GM23248 (cell line): ENCODE measurements at regions not wholly inside any gene's neighbourhood (a gene's known extent, or its start where the extent isn't known, plus 50 kb on each side); places are given as distances from the start of the nearest gene placed in this dataset.

Experiments used
- DNase-seq: peaks from one replicate; pipeline ENCODE4 v3.0.0-alpha.2; 2015
- H2AFZ ChIP-seq: fragments of 200-600 bp; sonication (generic); 2 replicates; pipeline ENCODE4 v1.6.1; 2016; ENCODE audit warnings: antibody characterized with exemption
- H3F3A ChIP-seq: fragments of 200-600 bp; sonication (generic); 2 replicates; pipeline ENCODE4 v1.6.1; 2016; ENCODE audit warnings: mild to moderate bottlenecking, antibody characterized with exemption, mixed run types; ENCODE audit not compliant: insufficient read depth
- H3K27ac ChIP-seq: fragments of 200-600 bp; sonication (generic); 2 replicates; pipeline ENCODE4 v1.5.1; 2016; ENCODE audit warnings: mild to moderate bottlenecking
- H3K27me3 ChIP-seq: fragments of 200-600 bp; sonication (generic); replicated peaks from 2 replicates; pipeline ENCODE4 v1.6.1; 2016; ENCODE audit warnings: mild to moderate bottlenecking; ENCODE audit not compliant: insufficient read depth
- H3K36me3 ChIP-seq: fragments of 200-600 bp; sonication (generic); 2 replicates; pipeline ENCODE4 v1.6.1; 2016; ENCODE audit warnings: low read depth, mild to moderate bottlenecking
- H3K4me1 ChIP-seq: fragments of 200-600 bp; sonication (generic); 2 replicates; pipeline ENCODE4 v1.6.1; 2016; ENCODE audit warnings: mild to moderate bottlenecking; ENCODE audit not compliant: insufficient read depth
- H3K4me2 ChIP-seq: fragments of 200-600 bp; sonication (generic); one replicate; pipeline ENCODE4 v1.6.1; 2016; ENCODE audit warnings: mild to moderate bottlenecking; ENCODE audit not compliant: unreplicated experiment
- H3K4me3 ChIP-seq: fragments of 200-600 bp; sonication (generic); 2 replicates; pipeline ENCODE4 v1.5.1; 2016; ENCODE audit warnings: mild to moderate bottlenecking
- H3K79me2 ChIP-seq: fragments of 200-600 bp; sonication (generic); 2 replicates; pipeline ENCODE4 v1.6.1; 2016; ENCODE audit warnings: mild to moderate bottlenecking; ENCODE audit not compliant: insufficient read depth
- H3K9ac ChIP-seq: fragments of 200-600 bp; sonication (generic); 2 replicates; pipeline ENCODE4 v1.6.1; 2016; ENCODE audit warnings: mild to moderate bottlenecking
- H3K9me2 ChIP-seq: fragments of 200-600 bp; sonication (generic); 2 replicates; pipeline ENCODE4 v1.6.1; 2016; ENCODE audit warnings: mixed run types, mild to moderate bottlenecking, moderate library complexity; ENCODE audit not compliant: insufficient read depth
- H3K9me3 ChIP-seq: fragments of 200-600 bp; sonication (generic); one replicate; pipeline ENCODE4 v1.6.1; 2017; ENCODE audit warnings: low read depth
- H4K20me1 ChIP-seq: fragments of 200-600 bp; sonication (generic); 2 replicates; pipeline ENCODE4 v1.6.0; 2016; ENCODE audit not compliant: insufficient read depth
- EZH2 ChIP-seq: fragments of 200-600 bp; sonication (generic); IDR thresholded peaks from 2 replicates; pipeline ENCODE4 v1.6.1; 2018; ENCODE audit warnings: antibody characterized with exemption, mild to moderate bottlenecking; ENCODE audit not compliant: insufficient read depth, poor library complexity, severe bottlenecking
- EZH2phosphoT487 ChIP-seq: fragments of 200-600 bp; sonication (generic); IDR thresholded peaks from 2 replicates; pipeline ENCODE4 v1.6.1; 2018; ENCODE audit warnings: antibody characterized with exemption, moderate library complexity, mild to moderate bottlenecking, low read depth; ENCODE audit not compliant: insufficient read depth
- WGBS, 2 experiments: methylation state at CpG; one replicate each; pipeline ENCODE4 v1.1.6; 2015 to 2017; ENCODE audit warnings: low lambda C conversion rate in 2 of 2, low coverage in 1 of 2; ENCODE audit errors: missing lambda C conversion rate in 2 of 2; 5-methylcytosine and 5-hydroxymethylcytosine counted together
- in situ Hi-C: fragments of 300-500 bp; cut with MboI; formaldehyde crosslinking; loops from 2 replicates; pipeline ENCODE4 v1.15.0; 2020

DNA sequence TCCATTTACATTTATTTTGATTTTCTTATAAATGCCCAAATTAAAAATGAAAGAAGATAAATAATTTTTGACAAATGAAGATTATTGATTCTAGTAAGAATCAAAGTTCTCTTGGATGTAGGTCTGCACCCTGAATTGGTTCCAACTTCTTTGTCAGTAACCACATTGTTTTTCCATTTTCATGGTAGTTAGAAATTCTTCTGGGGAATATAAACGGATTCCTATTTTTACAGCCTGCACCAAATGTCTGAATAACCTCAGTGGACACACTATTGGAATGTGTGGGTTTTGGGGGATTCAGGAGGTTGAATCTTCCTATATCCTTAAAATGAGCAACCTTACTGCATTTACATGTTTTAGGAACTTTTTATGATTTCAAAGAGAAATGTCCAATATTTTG is 1085.3 kb upstream of the MAP3K7 start:
- Histone ChIP-seq H3K9me3 (no peaks in the 10 kb centered on the region), H2AFZ (no peak overlapping the region)
- in situ Hi-C loops: no loop called here

DNA sequence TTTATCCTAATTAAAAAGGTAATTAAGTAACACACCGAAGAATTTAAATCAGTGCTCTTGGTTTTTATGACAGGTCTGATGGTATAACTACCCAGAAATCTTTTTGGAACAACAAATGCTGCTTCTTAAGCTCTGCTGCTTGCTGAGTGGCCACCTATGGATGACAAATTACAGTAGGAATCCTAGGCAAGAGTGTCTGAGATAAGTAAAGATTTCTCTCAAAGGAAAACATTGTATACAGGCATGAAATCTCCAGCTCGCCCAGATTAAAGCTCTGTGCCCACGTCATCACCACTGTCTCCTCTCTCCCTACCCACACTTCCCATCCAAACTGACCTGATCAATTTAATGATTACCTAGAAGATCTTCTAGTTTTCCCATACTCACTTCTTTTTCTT is 1083.0 kb upstream of the MAP3K7 start:
- H4K20me1 ChIP-seq: no peaks in the 10 kb centered on the region
- in situ Hi-C loops: no loop called here
- H2AFZ ChIP-seq: no peak overlapping the region
- no peaks in the 10 kb centered on the region for H3F3A ChIP-seq
- no peaks in the 10 kb centered on the region for H3K27me3 ChIP-seq
- H3K9me3 ChIP-seq: no peaks in the 10 kb centered on the region
- no peaks in the 10 kb centered on the region for H3K36me3 ChIP-seq
- no peak overlapping the region for H3K4me2 ChIP-seq
- no peaks in the 10 kb centered on the region for H3K79me2 ChIP-seq
- H3K4me1 ChIP-seq: no peaks in the 10 kb centered on the region
- H3K9ac ChIP-seq: no peak overlapping the region
- no peaks in the 10 kb centered on the region for H3K9me2 ChIP-seq
- H3K4me3 ChIP-seq: no peak overlapping the region
- 16 to 18% methylated on average over 3 of the region's 3 CpGs for WGBS, 2 experiments
- H3K27ac ChIP-seq: no peak overlapping the region
- no peak for DNase-seq
- no peak for TF ChIP-seq EZH2phosphoT487
- no peak for TF ChIP-seq EZH2

More for the DNA sequence above, 1085.3 kb upstream of the MAP3K7 start:
- Histone ChIP-seq H3K36me3 (no peaks in the 10 kb centered on the region), H3K4me3 (no peak overlapping the region), H3K9me2 (no peaks in the 10 kb centered on the region), H3K27me3 (no peaks in the 10 kb centered on the region), H3K27ac (no peak overlapping the region), H4K20me1 (no peaks in the 10 kb centered on the region), H3F3A (no peaks in the 10 kb centered on the region), H3K4me2 (no peak overlapping the region), H3K9ac (no peak overlapping the region), H3K79me2 (no peaks in the 10 kb centered on the region), H3K4me1 (no peaks in the 10 kb centered on the region)
- WGBS, 2 experiments: 0% methylated on average over 1 of the region's 1 CpG
- no peak for TF ChIP-seq EZH2
- no peak for TF ChIP-seq EZH2phosphoT487
- DNase-seq: no peak

DNA sequence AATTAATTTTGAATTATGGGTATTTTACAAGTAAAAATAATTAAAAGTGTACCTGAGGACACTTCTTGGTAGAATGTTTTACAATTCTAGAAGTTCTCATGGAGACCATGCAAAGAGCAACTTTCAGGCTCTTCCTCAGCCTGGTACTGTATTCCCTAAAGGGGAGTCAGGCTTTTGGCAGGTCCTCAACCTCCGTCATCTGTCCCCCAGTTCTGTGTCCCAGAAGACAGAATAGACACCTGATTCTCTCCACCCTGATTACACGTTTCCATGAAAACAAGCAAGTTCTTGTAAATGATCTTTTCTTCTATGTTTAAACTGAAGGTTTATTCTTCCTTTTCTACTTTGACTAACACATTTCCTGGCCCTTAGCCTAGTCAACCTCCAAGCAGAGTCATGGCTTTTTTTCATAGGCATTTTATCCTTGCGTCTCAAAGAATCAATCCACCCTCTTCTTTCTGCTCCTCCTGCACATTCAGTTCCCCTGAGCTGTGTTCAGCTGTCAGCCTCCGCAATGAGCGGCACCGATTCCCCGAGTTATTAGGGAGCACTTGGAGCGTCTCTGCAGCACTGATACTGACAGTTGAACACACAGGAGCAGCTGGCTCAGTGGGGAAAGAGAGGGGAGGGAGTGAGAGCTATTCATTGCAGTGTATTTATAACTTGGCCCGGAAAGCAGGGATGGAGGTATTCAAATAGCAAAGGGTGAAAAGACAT is 1082.4 kb upstream of the MAP3K7 start:
- H3K36me3 ChIP-seq: no peaks in the 10 kb centered on the region
- H2AFZ ChIP-seq: no peak overlapping the region
- no peak overlapping the region for H3K4me3 ChIP-seq
- H3K9me3 ChIP-seq: no peaks in the 10 kb centered on the region
- no peak overlapping the region for H3K27ac ChIP-seq
- no peaks in the 10 kb centered on the region for H4K20me1 ChIP-seq
- no peaks in the 10 kb centered on the region for H3K79me2 ChIP-seq
- no peaks in the 10 kb centered on the region for H3K9me2 ChIP-seq
- no peak for TF ChIP-seq EZH2
- no peak for TF ChIP-seq EZH2phosphoT487
- H3K4me1 ChIP-seq: no peaks in the 10 kb centered on the region
- no peaks in the 10 kb centered on the region for H3K27me3 ChIP-seq
- in situ Hi-C loops: no loop called here
- no peak for DNase-seq
- 19 to 23% methylated on average over 9 of the region's 9 CpGs for WGBS, 2 experiments
- H3F3A ChIP-seq: no peaks in the 10 kb centered on the region
- H3K4me2 ChIP-seq: no peak overlapping the region
- no peak overlapping the region for H3K9ac ChIP-seq

DNA sequence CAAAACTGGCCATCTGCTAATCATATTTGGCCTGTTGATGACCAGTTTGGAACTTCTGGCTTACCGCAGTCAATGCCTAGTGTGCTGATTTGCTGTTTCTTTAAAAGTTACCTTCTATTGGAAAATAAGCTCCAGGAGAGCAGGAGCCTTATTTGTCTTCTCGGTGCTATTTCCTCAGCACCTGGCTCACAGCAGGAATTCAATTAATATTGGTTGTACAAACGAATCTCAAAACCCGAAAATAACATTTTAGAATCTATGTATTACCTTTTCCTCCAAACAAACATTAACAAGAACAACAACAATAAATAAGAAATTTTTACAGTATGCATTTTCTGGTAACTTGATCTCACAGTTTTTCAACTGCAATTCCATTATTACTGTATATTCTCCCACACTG is 1080.7 kb upstream of the MAP3K7 start:
- 24 to 31% methylated on average over 4 of the region's 4 CpGs for WGBS, 2 experiments
- no peaks in the 10 kb centered on the region for H4K20me1 ChIP-seq
- TF ChIP-seq EZH2 (no peak), EZH2phosphoT487 (no peak)
- H3K4me3 ChIP-seq: no peak overlapping the region
- no peaks in the 10 kb centered on the region for H3F3A ChIP-seq
- no peaks in the 10 kb centered on the region for H3K79me2 ChIP-seq
- H3K9me2 ChIP-seq: no peaks in the 10 kb centered on the region
- H3K9me3 ChIP-seq: no peaks in the 10 kb centered on the region
- no peak overlapping the region for H2AFZ ChIP-seq
- H3K36me3 ChIP-seq: no peaks in the 10 kb centered on the region
- H3K4me1 ChIP-seq: no peaks in the 10 kb centered on the region
- in situ Hi-C loops: no loop called here
- DNase-seq: no peak
- H3K27ac ChIP-seq: no peak overlapping the region
- H3K9ac ChIP-seq: no peak overlapping the region
- no peak overlapping the region for H3K4me2 ChIP-seq
- H3K27me3 ChIP-seq: no peaks in the 10 kb centered on the region
